ENCODE measurements at regions not wholly inside any gene's neighbourhood (a gene's known extent, or its start where the extent isn't known, plus 50 kb on each side); places are given as distances from the start of the nearest gene placed in this dataset.

GRCh38 chr16:82341146-82341669 lies 171.2 kb upstream of the MPHOSPH6 start:
- no peak for TF ChIP-seq CTCF (conservative IDR thresholded peaks at IDR 0.05 in 1 of 2, IDR thresholded peaks at IDR 0.05 in 1 of 2; ENCODE audit: low read depth in 1 of 2, low read length in 2 of 2)
- no peak for TF ChIP-seq EZH2 (IDR thresholded peaks at IDR 0.05; ENCODE audit: low read length, missing control alignments)

All from fibroblast of lung (primary cell).